K562 (cell line): ENCODE measurements at regions not wholly inside any gene's neighbourhood (a gene's known extent, or its start where the extent isn't known, plus 50 kb on each side); places are given as distances from the start of the nearest gene placed in this dataset.

ENCODE experiments used
- ATAC-seq: fragments of 200-7000 bp; cut with Tn5 transposase; 3 replicates; pipeline ENCODE4 v1.9.1; 2020; ENCODE audit warnings: moderate library complexity
- BruUV-seq: library from RNA; stranded (reverse); fragments of 400-500 nt; replicated peaks from 2 replicates; lab custom pipeline; 2021; lab: Mats Ljungman, UMichigan
- CTCF ChIA-PET: fragments of 300-600 bp; formaldehyde crosslinking; extraction: SDS; loops from one replicate; lab custom pipeline; 2021; ENCODE audit warnings: low intra/inter-chr PET ratio; lab: Yijun Ruan, JAX
- POLR2A ChIA-PET: fragments of 300-600, 350-650 bp; sonication (Branson Sonifier 250); formaldehyde crosslinking; extraction: SDS; loops from one replicate; lab custom pipeline; 2021; ENCODE audit warnings: antibody characterized with exemption, inconsistent platforms; lab: Yijun Ruan, JAX
- DNase-seq, 4 experiments: peaks; one replicate each; pipeline versions ENCODE4 v3.0.0 to v3.0.0-alpha.2; 2011 to 2018; ENCODE audit warnings: low spot score in 3 of 4, mixed read lengths in 3 of 4; ENCODE audit errors: extremely low read depth in 1 of 4
- FAIRE-seq: peaks from 2 replicates; lab custom pipeline; 2011; peaks lifted over from hg19 to GRCh38; lab: Jason Lieb, UNC
- H2AFZ ChIP-seq: 2 replicates; pipeline ENCODE4 v1.6.0; 2011; ENCODE audit warnings: low read depth, low read length, control low read depth, inconsistent platforms
- H3K27ac ChIP-seq: fragments of 200-600 bp; 3 replicates; pipeline ENCODE4 v1.8.0; 2011; ENCODE audit warnings: low read depth, mild to moderate bottlenecking, control low read depth, inconsistent platforms, low read length, moderate library complexity, mixed read lengths; ENCODE audit errors: extremely low read depth
- H3K27me3 ChIP-seq, 2 experiments: fragments of 300-600 bp in 1 of 2; 2 replicates in 1 of 2; 3 replicates in 1 of 2; pipeline versions ENCODE4 v1.6.0 to v1.8.0; 2011; ENCODE audit warnings: inconsistent platforms in 2 of 2, low read length in 2 of 2, mild to moderate bottlenecking in 1 of 2, mixed read lengths in 1 of 2, moderate library complexity in 1 of 2; ENCODE audit not compliant: control insufficient read depth in 2 of 2, insufficient read depth in 2 of 2
- H3K36me3 ChIP-seq: fragments of 300-600 bp; 3 replicates; pipeline ENCODE4 v1.8.0; 2011; ENCODE audit warnings: mild to moderate bottlenecking, low read length, inconsistent platforms; ENCODE audit not compliant: control insufficient read depth, insufficient read depth
- H3K4me1 ChIP-seq, 2 experiments: fragments of 200-600 bp in 1 of 2; replicated peaks in 1 of 2; 2 replicates in 1 of 2; 3 replicates in 1 of 2; pipeline versions ENCODE4 v1.5.1 to v1.8.0; 2011; ENCODE audit warnings: inconsistent platforms in 2 of 2, low read length in 2 of 2, mild to moderate bottlenecking in 1 of 2, mixed read lengths in 1 of 2, moderate library complexity in 1 of 2; ENCODE audit not compliant: control insufficient read depth in 2 of 2, insufficient read depth in 2 of 2
- H3K4me2 ChIP-seq: 2 replicates; pipeline ENCODE4 v1.6.1; 2011; ENCODE audit warnings: low read length, control low read depth, inconsistent platforms, mixed read lengths; ENCODE audit not compliant: insufficient read depth
- H3K4me3 ChIP-seq: fragments of 200-600 bp; sonication (generic), shearing (Covaris generic); 2 replicates; pipeline ENCODE4 v1.5.1; 2016; ENCODE audit warnings: control low read depth, inconsistent platforms
- H3K79me2 ChIP-seq: fragments of 200-600 bp; 3 replicates; pipeline ENCODE4 v1.8.0; 2011; ENCODE audit warnings: low read length, inconsistent platforms; ENCODE audit not compliant: control insufficient read depth, insufficient read depth
- H3K9ac ChIP-seq, 2 experiments: 2 replicates each; pipeline versions ENCODE4 v1.6.0 to v1.6.1; 2011; ENCODE audit warnings: low read depth in 2 of 2, low read length in 2 of 2, control low read depth in 1 of 2, inconsistent platforms in 1 of 2, mild to moderate bottlenecking in 1 of 2, mixed read lengths in 1 of 2; ENCODE audit not compliant: insufficient read depth in 1 of 2
- H3K9me1 ChIP-seq: one replicate; pipeline ENCODE4 v1.6.0; 2011; ENCODE audit warnings: inconsistent platforms, mild to moderate bottlenecking, low read length, moderate library complexity; ENCODE audit not compliant: control insufficient read depth, insufficient read depth
- H3K9me3 ChIP-seq: replicated peaks from 2 replicates; pipeline ENCODE4 v1.5.1; 2011; ENCODE audit warnings: low read depth, low read length, inconsistent platforms; ENCODE audit not compliant: control insufficient read depth, insufficient read depth
- H4K20me1 ChIP-seq: replicated peaks from 2 replicates; pipeline ENCODE4 v1.6.1; 2011; ENCODE audit warnings: low read length, inconsistent platforms, mixed read lengths; ENCODE audit not compliant: control insufficient read depth, insufficient read depth
- ATF7 ChIP-seq: fragments of 450-650 bp; IDR thresholded peaks from 2 replicates; pipeline ENCODE4 v1.7.1; 2014; ENCODE audit warnings: mild to moderate bottlenecking, moderate library complexity
- CEBPG ChIP-seq, 3 experiments: fragments of 200-800 bp in 1 of 3; sonication (Bioruptor generic) in 1 of 3; sonication (generic) in 1 of 3; formaldehyde crosslinking in 1 of 3; IDR thresholded peaks in 2 of 3; conservative IDR thresholded peaks in 1 of 3; 2 replicates each; pipeline versions ENCODE4 v1.6.1 to v1.8.0; 2016 to 2022; ENCODE audit warnings: missing compliant biosample characterization in 2 of 3, missing genetic modification characterization in 2 of 3, mild to moderate bottlenecking in 1 of 3, missing genetic modification reagents in 1 of 3
- CTBP1 ChIP-seq: fragments of 450-650 bp; IDR thresholded peaks from 2 replicates; pipeline ENCODE4 v1.6.1; 2016; ENCODE audit warnings: borderline replicate concordance
- ELF1 ChIP-seq: fragments of 200-800 bp; sonication (Bioruptor generic); IDR thresholded peaks from 2 replicates; pipeline ENCODE4 v1.6.1; 2016; ENCODE audit warnings: missing genetic modification characterization, missing compliant biosample characterization
- ETS2 ChIP-seq: IDR thresholded peaks from 2 replicates; pipeline ENCODE4 v1.6.1; 2016; ENCODE audit warnings: borderline replicate concordance, missing genetic modification characterization, mild to moderate bottlenecking, moderate library complexity, missing compliant biosample characterization; ENCODE audit not compliant: poor library complexity, severe bottlenecking
- ETV1 ChIP-seq: fragments of 450-650 bp; conservative IDR thresholded peaks from 2 replicates; pipeline ENCODE4 v1.6.1; 2016; ENCODE audit warnings: missing genetic modification characterization, control low read depth, low read depth, missing compliant biosample characterization
- KAT7 ChIP-seq: sonication (generic); formaldehyde crosslinking; IDR thresholded peaks from 2 replicates; pipeline ENCODE4 v1.8.0; 2022; ENCODE audit warnings: missing genetic modification reagents, mild to moderate bottlenecking, borderline replicate concordance
- NCOA4 ChIP-seq: fragments of 450-650 bp; IDR thresholded peaks from 2 replicates; pipeline ENCODE4 v1.6.1; 2018; ENCODE audit warnings: mild to moderate bottlenecking; ENCODE audit not compliant: partially characterized antibody
- NFATC3 ChIP-seq: fragments of 450-650 bp; IDR thresholded peaks from 2 replicates; pipeline ENCODE4 v1.6.1; 2017; ENCODE audit warnings: mild to moderate bottlenecking
- SNRNP70 ChIP-seq: fragments of 200-400 bp; formaldehyde crosslinking; optimal IDR thresholded peaks from 2 replicates; pipeline ENCODE3; 2017; ENCODE audit warnings: low read depth, low read length
- STAT5B ChIP-seq: fragments of 250-450 bp; sonication (Bioruptor Pico); IDR thresholded peaks from 2 replicates; pipeline ENCODE4 v1.8.0; 2021; ENCODE audit warnings: mild to moderate bottlenecking, inconsistent platforms
- TCF7 ChIP-seq: sonication (generic); IDR thresholded peaks from 2 replicates; pipeline ENCODE4 v1.6.1; 2016; ENCODE audit warnings: antibody characterized with exemption, borderline replicate concordance
- TCF7L2 ChIP-seq: fragments of 150-350 bp; IDR thresholded peaks from 2 replicates; pipeline ENCODE4 v1.6.1; 2016; ENCODE audit warnings: low read depth, mild to moderate bottlenecking, low read length, moderate library complexity
- U2AF2 ChIP-seq: fragments of 200-400 bp; formaldehyde crosslinking; optimal IDR thresholded peaks from 2 replicates; pipeline ENCODE3; 2017; ENCODE audit warnings: low read depth, mild to moderate bottlenecking, low read length
- ZNF197 ChIP-seq: fragments of 200-800 bp; sonication (Bioruptor generic); IDR thresholded peaks from 2 replicates; pipeline ENCODE4 v1.6.1; 2016; ENCODE audit warnings: low read depth, missing genetic modification characterization, missing compliant biosample characterization
- ZNF280A ChIP-seq: fragments of 450-650 bp; IDR thresholded peaks from 2 replicates; pipeline ENCODE4 v1.6.1; 2018; ENCODE audit warnings: mild to moderate bottlenecking, low read depth; ENCODE audit not compliant: partially characterized antibody
- ZNF395 ChIP-seq: fragments of 200-800 bp; sonication (Bioruptor generic); IDR thresholded peaks from 2 replicates; pipeline ENCODE4 v1.6.1; 2017; ENCODE audit warnings: missing genetic modification characterization, missing compliant biosample characterization
- ZNF584 ChIP-seq: fragments of 200-800 bp; sonication (Bioruptor generic); IDR thresholded peaks from 2 replicates; pipeline ENCODE4 v1.6.1; 2016; ENCODE audit warnings: low read depth, mild to moderate bottlenecking, missing genetic modification characterization, missing compliant biosample characterization
- ZNF586 ChIP-seq: fragments of 450-650 bp; formaldehyde crosslinking; conservative IDR thresholded peaks from 2 replicates; pipeline ENCODE4 v1.4.0; 2020; ENCODE audit warnings: mild to moderate bottlenecking, moderate library complexity
- ZNF79 ChIP-seq: fragments of 250-450 bp; sonication (Bioruptor Pico); IDR thresholded peaks from 2 replicates; pipeline ENCODE4 v1.4.0; 2020; ENCODE audit warnings: low read depth, mild to moderate bottlenecking, moderate library complexity
- WGBS: fragments of 100-300 bp; shearing (Covaris generic); methylation state at CpG from one replicate; pipeline ENCODE4 v1.1.6; 2016; ENCODE audit warnings: low coverage, mixed read lengths; ENCODE audit not compliant: insufficient coverage; ENCODE audit errors: missing lambda C conversion rate; 5-methylcytosine and 5-hydroxymethylcytosine counted together
- in situ Hi-C: fragments of 300-500 bp; cut with MboI; formaldehyde crosslinking; loops from 4 replicates; pipeline ENCODE4 v1.15.0; 2018; ENCODE audit warnings: inconsistent platforms, mixed read lengths
- intact Hi-C: fragments of 100-400 bp; cut with micrococcal nuclease; formaldehyde crosslinking; loops from 2 replicates; pipeline ENCODE4 v1.14.2; 2022

- DNase-seq, result no peak
- Histone ChIP-seq H3K4me2 (no peak overlapping the region), H4K20me1 (peaks cover 9% of the 10 kb centered on the region), H3K9me3 (no peaks in the 10 kb centered on the region), H3K27me3 (peaks cover 50 to 83% of the 10 kb centered on the region in 2 experiments), H3K4me1 (peaks cover 0 to 4% of the 10 kb centered on the region in 2 experiments; a peak in 1 of 5 replicates), H3K79me2 (no peaks in the 10 kb centered on the region), H3K9me1 (no peaks in the 10 kb centered on the region), H3K36me3 (no peaks in the 10 kb centered on the region), H3K27ac (no peak overlapping the region), H3K4me3 (no peak overlapping the region), H3K9ac (no peak overlapping the region), H2AFZ (no peak overlapping the region)
- in situ Hi-C loops (no loop called here), intact Hi-C loops (loop anchor here (10.0 kb wide), 1 partner anchor 187 kb away; no protein-coding TSS in a partner anchor)
- POLR2A ChIA-PET, result interaction anchor here (1.2 kb wide), 1 partner anchor 10 kb away, joined by 4 read pairs; no protein-coding TSS in a partner anchor
- no TSS peak for BruUV-seq
- CTCF ChIA-PET, result no interaction called here
- no peak for FAIRE-seq
- TF ChIP-seq ZNF280A, result no peak
- TF ChIP-seq ATF7, result no peak
- no peak for TF ChIP-seq ZNF586 (CRISPR knock-in tag)
- TF ChIP-seq U2AF2, result no peak
- TF ChIP-seq ZNF395 (CRISPR knock-in tag), result no peak
- no peak for TF ChIP-seq CTBP1
- TF ChIP-seq NFATC3, result no peak
- TF ChIP-seq ETS2, result no peak
- TF ChIP-seq ZNF584 (CRISPR knock-in tag), result no peak
- TF ChIP-seq ZNF79, result no peak
- TF ChIP-seq ZNF197, result no peak
- no peak for TF ChIP-seq SNRNP70
- no peak for TF ChIP-seq CEBPG (CRISPR knock-in tag; IDR thresholded peaks at IDR 0.05)
- TF ChIP-seq CEBPG (tag; conservative IDR thresholded peaks at IDR 0.05 in 1 of 2, IDR thresholded peaks at IDR 0.05 in 1 of 2), result no peak
- TF ChIP-seq STAT5B (CRISPR knock-in tag), result no peak
- no peak for TF ChIP-seq TCF7L2
- no peak for TF ChIP-seq NCOA4
- no peak for TF ChIP-seq TCF7
- no peak for TF ChIP-seq ETV1 (tag)
- TF ChIP-seq KAT7 (CRISPR knock-in tag), result no peak
- TF ChIP-seq ELF1 (tag), result no peak
- WGBS, result 13% methylated on average over 14 of the region's 14 CpGs
- no peak for ATAC-seq
Observed at GRCh38 chr2:120887741-120888231, 152.1 kb downstream of the GLI2 start.
